HepG2 (cell line): ENCODE measurements at regions not wholly inside any gene's neighbourhood (a gene's known extent, or its start where the extent isn't known, plus 50 kb on each side); places are given as distances from the start of the nearest gene placed in this dataset.

ENCODE experiments used
- ATAC-seq: fragments of 200-7000 bp; cut with Tn5 transposase; 3 replicates; pipeline ENCODE4 v1.9.1; 2020; ENCODE audit warnings: mild to moderate bottlenecking, moderate library complexity
- BruUV-seq: library from RNA; stranded (reverse); fragments of 400-500 nt; replicated peaks from 2 replicates; lab custom pipeline; 2021; lab: Mats Ljungman, UMichigan
- CTCF ChIA-PET: fragments of 300-600 bp; formaldehyde crosslinking; extraction: SDS; loops from one replicate; lab custom pipeline; 2021; ENCODE audit warnings: low total read pairs, inconsistent platforms, low intra/inter-chr PET ratio; lab: Yijun Ruan, JAX
- POLR2A ChIA-PET: fragments of 350-600 bp; sonication (Branson Sonifier 250); formaldehyde crosslinking; loops from one replicate; lab custom pipeline; 2020; ENCODE audit warnings: antibody characterized with exemption, inconsistent platforms; lab: Yijun Ruan, JAX
- DNase-seq: peaks from one replicate; pipeline ENCODE4 v3.0.0-alpha.2; 2015; ENCODE audit warnings: low spot score
- FAIRE-seq: peaks from 3 replicates; lab custom pipeline; 2011; peaks lifted over from hg19 to GRCh38; lab: Jason Lieb, UNC
- H2AFZ ChIP-seq: one replicate; pipeline ENCODE4 v1.6.1; 2011; ENCODE audit warnings: low read length, inconsistent platforms
- H3K27ac ChIP-seq: fragments of 300-600 bp; 3 replicates; pipeline ENCODE4 v1.8.0; 2011; ENCODE audit warnings: mixed run types, mild to moderate bottlenecking, mixed read lengths, low read length, inconsistent platforms; ENCODE audit not compliant: insufficient read depth; ENCODE audit errors: extremely low read length
- H3K27me3 ChIP-seq, 2 experiments: fragments of 200-600 bp in 1 of 2; 2 replicates in 1 of 2; 3 replicates in 1 of 2; pipeline versions ENCODE4 v1.6.0 to v1.8.0; 2011; ENCODE audit warnings: low read length in 2 of 2, mild to moderate bottlenecking in 2 of 2, moderate library complexity in 2 of 2, inconsistent platforms in 1 of 2; ENCODE audit not compliant: insufficient read depth in 2 of 2, control insufficient read depth in 1 of 2
- H3K36me3 ChIP-seq, 2 experiments: fragments of 200-600 bp in 1 of 2; replicated peaks in 1 of 2; 2 replicates in 1 of 2; 3 replicates in 1 of 2; pipeline versions ENCODE4 v1.5.1 to v1.8.0; 2011; ENCODE audit warnings: low read length in 2 of 2, inconsistent platforms in 1 of 2; ENCODE audit not compliant: insufficient read depth in 2 of 2, control insufficient read depth in 1 of 2
- H3K4me1 ChIP-seq: 2 replicates; pipeline ENCODE4 v1.5.1; 2012; ENCODE audit warnings: low read length, inconsistent platforms; ENCODE audit not compliant: insufficient read depth
- H3K4me2 ChIP-seq: 2 replicates; pipeline ENCODE4 v1.6.0; 2011; ENCODE audit warnings: low read depth, low read length, inconsistent platforms
- H3K4me3 ChIP-seq, 3 experiments: fragments of 200-600 bp in 1 of 3; sonication (generic), shearing (Covaris generic) in 1 of 3; replicated peaks in 1 of 3; 2 replicates each; pipeline ENCODE4 v1.5.1; 2011 to 2016; ENCODE audit warnings: low read length in 3 of 3, inconsistent platforms in 2 of 3, low read depth in 2 of 3, mild to moderate bottlenecking in 2 of 3, control low read depth in 1 of 3, mixed read lengths in 1 of 3; ENCODE audit not compliant: insufficient read depth in 1 of 3
- H3K79me2 ChIP-seq: one replicate; pipeline ENCODE4 v1.6.1; 2011; ENCODE audit warnings: low read length, inconsistent platforms; ENCODE audit not compliant: insufficient read depth
- H3K9ac ChIP-seq: 2 replicates; pipeline ENCODE4 v1.6.0; 2011; ENCODE audit warnings: mild to moderate bottlenecking, low read depth, low read length, inconsistent platforms; ENCODE audit not compliant: insufficient read depth
- H3K9me3 ChIP-seq: 2 replicates; pipeline ENCODE4 v1.5.1; 2012; ENCODE audit warnings: mild to moderate bottlenecking, low read length
- H4K20me1 ChIP-seq: 2 replicates; pipeline ENCODE4 v1.6.0; 2011; ENCODE audit warnings: inconsistent platforms, mild to moderate bottlenecking, low read length, moderate library complexity; ENCODE audit not compliant: insufficient read depth
- ATF7 ChIP-seq, 2 experiments: fragments of 450-650 bp in 1 of 2; sonication (generic) in 1 of 2; formaldehyde crosslinking in 1 of 2; IDR thresholded peaks; 2 replicates each; pipeline versions ENCODE4 v1.4.0 to v1.6.1; 2016 to 2020; ENCODE audit warnings: antibody characterized with exemption in 1 of 2, mild to moderate bottlenecking in 1 of 2, missing genetic modification reagents in 1 of 2
- RAD51 ChIP-seq: fragments of 450-650 bp; IDR thresholded peaks from 2 replicates; pipeline ENCODE4 v1.6.1; 2016; ENCODE audit warnings: borderline replicate concordance
- ZNF629 ChIP-seq: sonication (generic); formaldehyde crosslinking; conservative IDR thresholded peaks from 2 replicates; pipeline ENCODE4 v1.5.0; 2020; ENCODE audit warnings: missing genetic modification reagents
- ZNF703 ChIP-seq: sonication (generic); formaldehyde crosslinking; IDR thresholded peaks from 2 replicates; pipeline ENCODE4 v1.5.1; 2020; ENCODE audit warnings: missing genetic modification reagents, mild to moderate bottlenecking, moderate library complexity, borderline replicate concordance
- ZNF878 ChIP-seq: sonication (generic); formaldehyde crosslinking; IDR thresholded peaks from 2 replicates; pipeline ENCODE4 v1.8.1; 2023; ENCODE audit warnings: mild to moderate bottlenecking, missing genetic modification reagents, moderate library complexity
- WGBS: methylation state at CpG from one replicate; pipeline ENCODE4 v1.1.6; 2017; ENCODE audit warnings: low lambda C conversion rate; 5-methylcytosine and 5-hydroxymethylcytosine counted together
- in situ Hi-C: cut with HindIII; loops from 2 replicates; pipeline ENCODE4 v1.10.0; 2017; ENCODE audit warnings: low pct_unique_long_range_greater_than_20kb; ENCODE audit not compliant: extremely low pct_ligation_motif_present
- intact Hi-C: fragments of 100-400 bp; cut with micrococcal nuclease; formaldehyde crosslinking; loops from one replicate; pipeline ENCODE4 v1.10.0; 2022; ENCODE audit not compliant: unreplicated experiment
- TF ChIP-seq, protein P1 (sequence below): sonication (generic); formaldehyde crosslinking; IDR thresholded peaks from 2 replicates; pipeline ENCODE4 v1.4.0; 2020; ENCODE audit warnings: missing genetic modification reagents, borderline replicate concordance

DNA sequence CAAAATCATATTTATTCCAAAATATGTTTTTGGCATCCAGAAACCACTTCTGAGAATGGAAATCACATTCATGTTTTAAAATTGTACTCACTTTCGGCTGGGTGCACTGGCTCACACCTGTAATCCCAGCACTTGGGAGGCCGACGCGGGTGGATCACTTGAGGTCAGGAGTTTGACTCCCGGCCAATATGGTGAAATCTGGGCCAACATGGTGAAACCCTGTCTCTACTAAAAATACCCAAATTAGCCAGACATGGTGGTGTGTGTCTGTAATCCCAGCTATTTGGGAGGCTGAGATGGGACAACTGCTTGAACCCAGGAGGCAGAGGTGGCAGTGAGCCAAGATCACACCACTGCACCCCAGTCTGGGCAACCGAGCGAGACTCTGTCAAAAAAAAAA, 580.7 kb downstream of the MAFB start:
- FAIRE-seq: no peak
- no peaks in the 10 kb centered on the region for H3K4me1 ChIP-seq
- H3K4me3 ChIP-seq: no peak overlapping the region
- POLR2A ChIA-PET: no interaction called here
- in situ Hi-C loops (no loop called here), intact Hi-C loops (no loop called here)
- no peak overlapping the region for H3K27ac ChIP-seq
- H2AFZ ChIP-seq: no peak overlapping the region
- no peaks in the 10 kb centered on the region for H4K20me1 ChIP-seq
- no peak for ATAC-seq
- H3K4me2 ChIP-seq: no peak overlapping the region
- no peak for DNase-seq
- no peaks in the 10 kb centered on the region for H3K27me3 ChIP-seq
- no peak for TF ChIP-seq RAD51
- TF ChIP-seq, protein P1, sequence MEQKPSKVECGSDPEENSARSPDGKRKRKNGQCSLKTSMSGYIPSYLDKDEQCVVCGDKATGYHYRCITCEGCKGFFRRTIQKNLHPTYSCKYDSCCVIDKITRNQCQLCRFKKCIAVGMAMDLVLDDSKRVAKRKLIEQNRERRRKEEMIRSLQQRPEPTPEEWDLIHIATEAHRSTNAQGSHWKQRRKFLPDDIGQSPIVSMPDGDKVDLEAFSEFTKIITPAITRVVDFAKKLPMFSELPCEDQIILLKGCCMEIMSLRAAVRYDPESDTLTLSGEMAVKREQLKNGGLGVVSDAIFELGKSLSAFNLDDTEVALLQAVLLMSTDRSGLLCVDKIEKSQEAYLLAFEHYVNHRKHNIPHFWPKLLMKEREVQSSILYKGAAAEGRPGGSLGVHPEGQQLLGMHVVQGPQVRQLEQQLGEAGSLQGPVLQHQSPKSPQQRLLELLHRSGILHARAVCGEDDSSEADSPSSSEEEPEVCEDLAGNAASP (CRISPR knock-in tag): no peak
- no peak for TF ChIP-seq ZNF629 (CRISPR knock-in tag)
- TF ChIP-seq ZNF703: no peak
- WGBS: 35% methylated on average over 7 of the region's 7 CpGs
- H3K9me3 ChIP-seq: peaks cover 75% of the 10 kb centered on the region
- H3K9ac ChIP-seq: no peak overlapping the region
- no peaks in the 10 kb centered on the region for H3K36me3 ChIP-seq
- BruUV-seq: no TSS peak
- no peaks in the 10 kb centered on the region for H3K79me2 ChIP-seq
- CTCF ChIA-PET: no interaction called here

DNA sequence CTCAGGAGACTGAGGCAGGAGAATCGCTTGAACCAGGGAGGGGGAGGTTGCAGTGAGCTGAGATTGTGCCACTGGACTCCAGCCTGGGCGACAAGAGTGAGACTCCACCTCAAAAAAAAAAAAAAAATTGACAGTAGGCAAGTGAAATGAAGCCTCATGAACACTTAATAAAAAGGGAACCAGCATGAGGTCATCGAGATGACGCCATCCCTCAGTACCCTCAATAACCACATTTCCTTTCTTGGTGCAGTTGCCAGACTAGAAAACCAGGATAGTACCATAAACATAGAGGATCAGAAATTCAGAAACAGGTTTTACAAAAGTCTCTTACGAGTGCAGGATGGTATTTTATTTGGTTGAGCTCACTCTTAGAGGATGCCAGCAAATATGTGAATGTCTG, 584.1 kb downstream of the MAFB start:
- ATAC-seq (no peak), DNase-seq (no peak), FAIRE-seq (no peak)
- Histone ChIP-seq H3K9ac (no peak overlapping the region), H3K36me3 (no peaks in the 10 kb centered on the region), H3K27ac (no peak overlapping the region), H3K4me2 (no peak overlapping the region), H3K27me3 (no peaks in the 10 kb centered on the region), H3K9me3 (peaks cover 69% of the 10 kb centered on the region), H3K4me3 (no peak overlapping the region), H3K79me2 (no peaks in the 10 kb centered on the region), H4K20me1 (no peaks in the 10 kb centered on the region), H2AFZ (no peak overlapping the region), H3K4me1 (no peaks in the 10 kb centered on the region)
- TF ChIP-seq ATF7 (IDR thresholded peaks at IDR 0.05): peak; percentile 76
- TF ChIP-seq ATF7 (CRISPR knock-in tag; IDR thresholded peaks at IDR 0.05): no peak
- no peak for TF ChIP-seq ZNF878 (CRISPR knock-in tag)
- no TSS peak for BruUV-seq
- in situ Hi-C loops: no loop called here
- ChIA-PET POLR2A (no interaction called here), CTCF (no interaction called here)
- 5% methylated on average over 5 of the region's 5 CpGs for WGBS
- intact Hi-C loops: no loop called here
